ENCODE measurements at regions not wholly inside any gene's neighbourhood (a gene's known extent, or its start where the extent isn't known, plus 50 kb on each side); places are given as distances from the start of the nearest gene placed in this dataset.

- no peaks in the 10 kb centered on the region for H3K4me1 ChIP-seq (ENCODE audit: control insufficient read depth, insufficient read depth, low read length)
- ATAC-seq: no peak
- no peaks in the 10 kb centered on the region; the same call in 1 of the 2 replicates for H3K9me3 ChIP-seq (ENCODE audit: control insufficient read depth, insufficient read depth, low read depth, low read length)
- H3K27ac ChIP-seq (ENCODE audit: low read length): no peak overlapping the region
- DNase-seq (ENCODE audit: low read depth, low spot score): no peak
- H3K27me3 ChIP-seq (ENCODE audit: control insufficient read depth, insufficient read depth, low read length): no peaks in the 10 kb centered on the region
- ChIA-PET POLR2A (no interaction called here), CTCF (no interaction called here)
- BruUV-seq (replicated peaks): no TSS peak
- intact Hi-C loops (cut with micrococcal nuclease; ENCODE audit: unreplicated experiment): no loop called here
- H3K4me3 ChIP-seq (ENCODE audit: low read depth in 2 of 2, low read length in 2 of 2): no peak overlapping the region
- TF ChIP-seq CTCF (IDR thresholded peaks at IDR 0.05): no peak
- no peak for TF ChIP-seq TCF7L2 (IDR thresholded peaks at IDR 0.05; ENCODE audit: low read depth, low read length)
- no peak for TF ChIP-seq POLR2AphosphoS5 (IDR thresholded peaks at IDR 0.05; ENCODE audit: low read depth, low read length)
- no peak for TF ChIP-seq REST (IDR thresholded peaks at IDR 0.05; ENCODE audit: insufficient read depth in 1 of 2, low read depth in 2 of 2, low read length in 1 of 2)
- TF ChIP-seq SIN3A (IDR thresholded peaks at IDR 0.05; ENCODE audit: borderline replicate concordance, insufficient read depth, low read depth, low read length): no peak
- no peaks in the 10 kb centered on the region for H3K36me3 ChIP-seq (ENCODE audit: control insufficient read depth, insufficient read depth, low read length)
- in situ Hi-C loops (cut with HindIII; ENCODE audit: low pct_unique_long_range_greater_than_20kb, low sequenced_read_pairs): no loop called here
Observed at GRCh38 chr5:162334944-162335343, 267.4 kb downstream of the GABRG2 start.

- ChIA-PET POLR2A (no interaction called here), CTCF (no interaction called here)
- in situ Hi-C loops (cut with HindIII; ENCODE audit: low pct_unique_long_range_greater_than_20kb, low sequenced_read_pairs): no loop called here
- no peak for ATAC-seq
- Histone ChIP-seq H3K36me3 (ENCODE audit: control insufficient read depth, insufficient read depth, low read length) (no peaks in the 10 kb centered on the region), H3K27ac (ENCODE audit: low read length) (no peak overlapping the region), H3K27me3 (ENCODE audit: control insufficient read depth, insufficient read depth, low read length) (no peaks in the 10 kb centered on the region), H3K4me3 (ENCODE audit: low read depth in 2 of 2, low read length in 2 of 2) (no peak overlapping the region), H3K9me3 (ENCODE audit: control insufficient read depth, insufficient read depth, low read depth, low read length) (no peaks in the 10 kb centered on the region; the same call in 1 of the 2 replicates), H3K4me1 (ENCODE audit: control insufficient read depth, insufficient read depth, low read length) (no peaks in the 10 kb centered on the region)
- DNase-seq (ENCODE audit: low read depth, low spot score): no peak
- BruUV-seq (replicated peaks): no TSS peak
- no peak for TF ChIP-seq SIN3A (IDR thresholded peaks at IDR 0.05; ENCODE audit: borderline replicate concordance, insufficient read depth, low read depth, low read length)
- no peak for TF ChIP-seq TCF7L2 (IDR thresholded peaks at IDR 0.05; ENCODE audit: low read depth, low read length)
- TF ChIP-seq POLR2AphosphoS5 (IDR thresholded peaks at IDR 0.05; ENCODE audit: low read depth, low read length): no peak
- no peak for TF ChIP-seq REST (IDR thresholded peaks at IDR 0.05; ENCODE audit: insufficient read depth in 1 of 2, low read depth in 2 of 2, low read length in 1 of 2)
- TF ChIP-seq CTCF (IDR thresholded peaks at IDR 0.05): no peak
- intact Hi-C loops (cut with micrococcal nuclease; ENCODE audit: unreplicated experiment): no loop called here
Observed at GRCh38 chr5:162360373-162360931, 292.9 kb downstream of the GABRG2 start.

Measured in Panc1 (cell line).